OCI-LY3 (cell line): ENCODE measurements at regions not wholly inside any gene's neighbourhood (a gene's known extent, or its start where the extent isn't known, plus 50 kb on each side); places are given as distances from the start of the nearest gene placed in this dataset.

Experiments used
- EZH2phosphoT487 ChIP-seq: fragments of 200-600 bp; shearing (Covaris generic); IDR thresholded peaks from 2 replicates; pipeline ENCODE4 v1.6.1; 2018; ENCODE audit warnings: antibody characterized with exemption, mixed run types, low read depth
- TF ChIP-seq, protein P1 (sequence below): fragments of 200-600, 300-600 bp; sonication (generic); IDR thresholded peaks from 2 replicates; pipeline ENCODE4 v1.5.1; 2014; ENCODE audit warnings: antibody characterized with exemption, low read length, low read depth

DNA sequence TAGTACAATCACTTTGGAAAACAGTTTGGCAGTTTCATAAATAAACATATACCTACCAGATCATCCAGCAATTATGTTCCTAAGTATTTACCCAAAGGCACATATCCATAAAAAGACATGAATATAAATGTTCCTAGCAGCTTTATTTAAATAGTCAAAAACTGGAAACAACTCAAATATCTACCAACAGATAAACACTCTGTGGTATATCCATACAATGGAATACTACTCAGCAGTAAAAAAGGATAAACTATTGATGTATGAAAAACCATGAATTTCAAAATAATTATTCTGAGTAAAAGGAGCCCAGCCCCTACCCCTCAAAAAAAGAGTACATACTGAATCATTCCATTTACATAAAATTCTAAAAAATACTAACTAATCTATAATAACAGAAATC, 232.7 kb upstream of the SLC30A5 start:
- TF ChIP-seq, protein P1, sequence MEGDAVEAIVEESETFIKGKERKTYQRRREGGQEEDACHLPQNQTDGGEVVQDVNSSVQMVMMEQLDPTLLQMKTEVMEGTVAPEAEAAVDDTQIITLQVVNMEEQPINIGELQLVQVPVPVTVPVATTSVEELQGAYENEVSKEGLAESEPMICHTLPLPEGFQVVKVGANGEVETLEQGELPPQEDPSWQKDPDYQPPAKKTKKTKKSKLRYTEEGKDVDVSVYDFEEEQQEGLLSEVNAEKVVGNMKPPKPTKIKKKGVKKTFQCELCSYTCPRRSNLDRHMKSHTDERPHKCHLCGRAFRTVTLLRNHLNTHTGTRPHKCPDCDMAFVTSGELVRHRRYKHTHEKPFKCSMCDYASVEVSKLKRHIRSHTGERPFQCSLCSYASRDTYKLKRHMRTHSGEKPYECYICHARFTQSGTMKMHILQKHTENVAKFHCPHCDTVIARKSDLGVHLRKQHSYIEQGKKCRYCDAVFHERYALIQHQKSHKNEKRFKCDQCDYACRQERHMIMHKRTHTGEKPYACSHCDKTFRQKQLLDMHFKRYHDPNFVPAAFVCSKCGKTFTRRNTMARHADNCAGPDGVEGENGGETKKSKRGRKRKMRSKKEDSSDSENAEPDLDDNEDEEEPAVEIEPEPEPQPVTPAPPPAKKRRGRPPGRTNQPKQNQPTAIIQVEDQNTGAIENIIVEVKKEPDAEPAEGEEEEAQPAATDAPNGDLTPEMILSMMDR: no peak
- TF ChIP-seq EZH2phosphoT487: no peak
